ENCODE measurements at regions not wholly inside any gene's neighbourhood (a gene's known extent, or its start where the extent isn't known, plus 50 kb on each side); places are given as distances from the start of the nearest gene placed in this dataset.

DNA sequence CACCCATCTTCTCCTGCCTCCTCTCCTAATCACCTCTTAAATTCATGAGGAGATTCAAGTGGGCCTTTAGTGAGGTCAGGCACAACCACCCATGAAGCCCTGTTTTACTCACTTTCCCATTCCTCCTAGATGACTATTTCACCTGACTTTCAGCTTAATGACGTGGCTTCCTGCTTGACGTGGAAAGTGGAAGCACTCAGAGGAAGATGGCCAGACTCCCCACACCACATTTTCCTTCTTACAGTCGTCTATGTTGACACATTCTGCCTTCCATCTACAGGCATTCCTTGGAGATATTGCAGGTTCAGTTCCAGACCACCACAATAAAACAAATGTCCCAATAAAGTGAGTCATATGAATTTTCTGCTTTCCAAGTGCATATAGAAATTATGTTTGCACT lies 146.4 kb upstream of the TAS2R1 start:
- TF ChIP-seq POLR2AphosphoS5 (IDR thresholded peaks at IDR 0.05): no peak
- TF ChIP-seq POLR2A (IDR thresholded peaks at IDR 0.05): no peak

Data from gastroesophageal sphincter (tissue), 2 donors.